Frontal cortex (tissue), 3 donors: ENCODE measurements at regions not wholly inside any gene's neighbourhood (a gene's known extent, or its start where the extent isn't known, plus 50 kb on each side); places are given as distances from the start of the nearest gene placed in this dataset.
"Not testable (repeated sequence)": the region's sequence is repeated elsewhere in the genome, so short reads cannot be mapped to it uniquely, and the experiment has no call there.

Experiments used
- DNase-seq, 2 donors: peaks; one replicate each; pipeline ENCODE4 v3.0.0; 2012; ENCODE audit warnings: low spot score in 2 of 2
- FAIRE-seq: peaks from 2 replicates; lab custom pipeline; 2012; peaks lifted over from hg19 to GRCh38; lab: Jason Lieb, UNC
- donor health status: control.
- donor health status: control.
- donor health status: control.

DNA sequence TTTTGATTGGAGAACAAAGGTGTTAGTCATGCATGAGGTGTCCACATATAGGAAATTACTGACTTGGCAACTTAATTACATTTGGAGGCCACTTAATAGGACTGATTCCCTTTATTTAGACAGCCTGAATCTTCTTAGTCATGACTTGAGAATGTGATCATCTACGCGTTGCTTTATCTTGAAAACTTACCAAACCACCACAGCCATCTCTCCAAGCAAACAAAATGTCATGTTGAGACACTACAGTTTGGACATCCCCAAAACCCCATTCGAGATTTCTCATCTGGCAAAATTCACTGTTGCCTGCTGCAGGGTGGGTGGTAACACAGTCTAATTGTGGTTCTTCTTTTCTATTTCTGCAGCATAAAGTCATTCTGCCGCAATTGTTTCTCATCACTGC, 176.5 kb upstream of the CDH5 start:
- DNase-seq = no peak

DNA sequence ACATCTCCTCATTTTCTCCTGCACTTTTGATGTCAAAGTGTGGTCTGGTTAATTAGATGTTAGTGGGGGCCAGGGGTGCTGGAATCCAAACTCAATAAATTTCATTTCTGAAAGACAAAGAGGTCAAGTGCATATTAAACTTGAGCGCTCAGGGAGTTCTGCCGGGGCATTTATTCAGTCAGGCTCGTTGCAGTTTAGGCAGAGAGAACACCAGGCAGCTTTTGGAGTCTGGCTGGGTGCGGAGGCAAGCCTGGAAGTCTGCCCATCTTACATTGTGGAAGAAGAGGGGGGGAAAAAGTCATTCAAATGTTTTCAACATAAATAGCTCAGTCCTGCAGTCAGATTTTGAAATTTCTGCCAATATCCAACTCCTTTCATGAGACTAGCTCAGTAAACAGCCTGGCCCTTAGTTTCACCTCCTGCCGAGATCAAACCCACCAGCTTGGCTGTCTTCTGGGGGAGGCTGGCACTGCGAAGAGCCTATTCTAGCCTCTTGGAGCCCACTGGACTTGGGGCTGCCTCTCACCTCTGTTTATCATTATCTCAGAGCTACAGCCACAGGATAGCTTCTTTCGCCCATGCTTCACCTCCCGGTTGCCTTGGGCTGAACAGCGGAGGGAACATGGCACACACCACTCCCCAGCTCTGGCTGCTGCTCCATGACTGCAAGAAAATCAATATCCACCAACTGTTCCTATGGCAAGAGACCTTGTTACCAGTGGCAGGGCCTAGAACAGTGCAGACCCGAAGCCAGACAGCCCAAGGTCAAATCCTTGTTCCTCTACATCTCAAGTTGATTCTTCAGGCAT, 177.4 kb upstream of the CDH5 start:
- FAIRE-seq = no peak

More for the DNA sequence above, 176.5 kb upstream of the CDH5 start:
- no peak for FAIRE-seq

DNA sequence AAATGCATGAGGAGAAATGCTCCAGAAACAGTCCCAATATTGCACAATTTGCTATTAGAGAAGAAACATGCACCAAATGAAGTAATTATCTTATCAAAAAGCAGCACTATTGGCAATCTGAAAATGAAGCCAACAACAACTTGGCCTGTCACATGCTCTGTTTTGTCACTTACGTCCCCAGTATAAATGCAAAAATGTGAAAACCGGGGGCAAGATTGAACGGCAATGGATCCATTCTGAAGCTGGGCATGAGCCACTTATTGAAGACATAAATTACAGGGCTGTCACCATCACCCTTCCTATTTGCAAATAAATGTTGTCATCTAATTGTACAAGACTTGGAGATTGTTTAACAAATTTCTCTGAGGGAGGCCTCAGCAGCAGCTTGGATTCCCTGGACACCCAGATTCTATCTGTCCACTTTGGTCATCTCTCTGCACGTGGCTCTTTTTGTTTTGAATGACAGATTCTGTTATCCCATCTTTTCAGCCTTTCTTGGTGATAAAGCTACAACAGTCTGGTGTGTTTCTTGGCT, 180.2 kb upstream of the CDH5 start:
- FAIRE-seq (no peak), DNase-seq (no peak)

More for the DNA sequence above, 177.4 kb upstream of the CDH5 start:
- no peak for DNase-seq

DNA sequence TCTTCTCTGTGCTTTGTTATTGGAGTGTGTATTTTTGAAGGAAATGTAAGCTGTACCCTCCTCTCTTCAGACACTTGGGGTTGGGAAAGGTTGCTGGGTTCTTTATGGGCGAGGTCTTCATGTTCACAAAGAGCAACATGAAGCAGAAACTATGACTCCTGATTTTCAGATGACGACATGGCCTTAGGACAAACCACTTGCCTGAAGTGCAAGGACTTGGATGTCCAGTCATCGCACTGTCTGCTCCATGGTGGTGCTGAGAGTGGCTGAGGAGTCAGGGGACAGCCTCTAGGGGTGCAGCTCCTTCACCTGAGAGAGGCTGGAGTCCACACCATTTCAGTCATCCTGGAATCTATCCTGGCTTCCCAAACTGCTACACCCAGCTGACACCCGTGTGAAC, 183.9 kb upstream of the CDH5 start:
- FAIRE-seq (no peak), DNase-seq (no peak)

DNA sequence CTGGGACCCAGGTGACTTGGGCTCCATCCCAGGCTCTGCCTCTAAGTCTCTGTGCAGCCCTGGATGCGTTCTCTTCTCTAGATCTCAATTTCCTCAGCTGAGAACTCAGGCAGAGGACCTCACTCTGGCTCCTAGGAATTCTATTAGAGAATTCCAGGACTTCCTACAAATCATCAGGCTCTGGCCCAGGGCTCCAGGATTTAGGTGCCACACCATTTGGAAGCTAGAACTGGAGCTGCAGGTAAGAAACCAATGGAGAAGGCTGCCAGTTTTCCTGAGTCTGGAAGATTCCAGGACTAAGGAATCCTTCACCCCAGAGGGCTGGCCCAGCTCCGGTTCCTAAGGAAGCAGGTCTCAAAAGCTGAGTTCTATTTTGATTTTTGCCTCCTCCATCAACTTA, 189.8 kb upstream of the CDH5 start:
- DNase-seq = no peak
- no peak for FAIRE-seq

DNA sequence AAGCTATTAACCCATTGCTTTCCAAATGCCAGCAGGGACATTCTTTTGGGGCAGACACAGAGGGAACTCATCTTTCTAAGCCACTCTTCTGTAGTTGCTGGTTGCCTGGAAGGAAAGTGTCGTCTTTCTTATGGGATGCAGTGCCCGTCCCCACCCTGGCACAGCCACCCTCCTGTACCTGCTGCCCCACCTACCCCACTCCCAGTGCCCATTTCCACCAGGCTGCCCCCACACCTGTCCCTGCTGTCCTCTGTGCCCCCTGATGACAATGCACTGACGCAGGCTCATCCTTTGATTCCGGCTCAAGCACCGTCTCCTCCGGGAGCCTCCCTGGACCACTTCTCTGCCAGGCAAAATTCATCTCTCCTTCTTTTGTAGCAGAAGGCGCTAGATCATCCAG, 190.4 kb upstream of the CDH5 start:
- DNase-seq (no peak), FAIRE-seq (no peak)

DNA sequence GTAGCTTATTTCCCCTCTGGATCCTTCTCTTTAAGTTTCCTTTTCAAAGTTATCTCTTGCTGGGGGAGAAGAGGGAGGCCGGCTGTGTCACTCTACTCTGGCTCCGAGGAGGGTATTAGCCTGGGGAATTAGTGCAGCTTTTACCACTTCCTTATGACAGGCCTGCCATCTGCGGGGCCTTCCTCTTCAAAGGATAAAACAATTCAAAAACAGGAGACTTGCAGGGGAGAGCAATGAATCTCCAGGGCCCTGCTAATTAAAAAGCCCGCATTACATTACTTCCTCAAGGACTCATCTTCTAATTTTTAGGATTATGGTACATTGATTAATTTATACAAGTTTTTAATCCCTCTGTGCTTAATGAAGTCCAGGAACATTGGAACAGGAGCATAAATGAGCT, 190.9 kb upstream of the CDH5 start:
- DNase-seq (no peak), FAIRE-seq (no peak)

DNA sequence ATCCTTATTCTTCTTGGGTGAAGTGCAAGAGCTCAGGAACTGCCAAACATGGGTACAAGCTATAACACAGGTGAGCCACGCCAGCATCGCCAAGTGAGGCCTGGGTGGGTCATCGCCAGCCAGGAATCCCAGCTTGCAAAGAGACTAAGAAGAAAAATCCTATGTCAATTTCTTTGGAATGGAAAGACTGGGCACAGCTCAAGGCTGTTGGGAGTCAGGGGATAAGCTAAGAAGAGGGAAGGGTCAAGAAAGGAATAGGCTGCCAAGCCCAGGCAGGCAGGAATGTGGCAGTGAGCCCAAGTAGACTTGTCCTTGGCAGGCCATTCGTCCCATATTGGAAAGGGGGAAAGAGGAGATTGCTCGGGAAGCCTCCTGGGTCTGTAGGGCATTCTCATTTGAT, 191.4 kb upstream of the CDH5 start:
- DNase-seq (no peak), FAIRE-seq (no peak)

DNA sequence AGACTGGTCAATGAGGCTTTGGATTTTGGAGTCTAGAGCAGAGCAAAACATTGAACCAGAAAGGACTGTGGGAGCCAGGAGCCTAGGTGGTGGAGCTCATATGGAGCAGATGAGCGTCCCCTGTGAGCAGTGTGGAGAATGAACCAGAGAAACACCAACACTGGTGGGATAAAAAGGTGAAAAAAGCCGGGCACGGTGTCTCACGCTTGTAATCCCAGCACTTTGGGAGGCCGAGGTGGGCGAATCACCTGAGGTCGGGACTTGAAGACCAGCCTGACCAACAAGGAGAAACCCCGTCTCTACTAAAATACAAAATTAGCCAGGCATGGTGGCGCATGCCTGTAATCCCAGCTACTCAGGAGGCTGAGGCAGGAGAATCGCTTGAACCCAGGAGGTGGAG, 192.7 kb upstream of the CDH5 start:
- not testable (repeated sequence) for DNase-seq, FAIRE-seq

DNA sequence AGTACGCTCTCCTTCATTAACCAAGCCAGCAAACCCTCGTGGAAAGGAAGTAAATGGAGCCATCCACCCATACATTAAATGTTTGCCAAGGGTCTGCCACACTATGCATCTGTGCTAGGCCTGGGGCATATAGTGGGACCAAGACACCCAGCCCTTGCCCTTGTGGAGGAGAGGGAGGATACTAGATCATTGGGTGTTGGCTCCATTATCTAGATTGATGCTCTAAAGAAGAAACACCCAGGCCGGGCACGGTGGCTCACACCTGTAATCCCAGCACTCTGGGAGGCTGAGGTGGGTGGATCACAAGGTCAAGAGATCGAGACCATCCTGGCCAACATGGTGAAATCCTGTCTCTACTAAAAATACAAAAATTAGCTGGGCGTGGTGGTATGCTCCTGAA, 193.3 kb upstream of the CDH5 start:
- not testable (repeated sequence) for FAIRE-seq, DNase-seq

DNA sequence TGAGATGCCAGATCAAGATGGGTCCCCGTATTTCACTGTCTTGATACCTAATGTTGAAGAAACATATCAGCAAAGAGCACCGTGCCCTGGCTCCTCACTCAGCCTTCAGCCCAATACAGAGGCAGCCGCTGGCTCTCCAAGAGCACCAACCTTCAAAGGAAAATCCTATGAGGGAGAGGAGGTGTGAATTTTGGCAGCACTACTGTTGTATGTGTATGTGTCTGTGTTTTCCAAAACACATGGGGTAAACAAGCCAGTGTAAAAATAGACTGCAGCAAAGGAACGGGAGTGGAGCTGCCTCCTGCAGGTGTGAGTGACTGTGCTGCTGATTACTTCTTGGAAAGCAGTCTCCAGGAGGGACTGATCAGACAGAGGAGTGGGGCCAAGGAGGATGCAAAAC, 194.0 kb upstream of the CDH5 start:
- no peak for DNase-seq

DNA sequence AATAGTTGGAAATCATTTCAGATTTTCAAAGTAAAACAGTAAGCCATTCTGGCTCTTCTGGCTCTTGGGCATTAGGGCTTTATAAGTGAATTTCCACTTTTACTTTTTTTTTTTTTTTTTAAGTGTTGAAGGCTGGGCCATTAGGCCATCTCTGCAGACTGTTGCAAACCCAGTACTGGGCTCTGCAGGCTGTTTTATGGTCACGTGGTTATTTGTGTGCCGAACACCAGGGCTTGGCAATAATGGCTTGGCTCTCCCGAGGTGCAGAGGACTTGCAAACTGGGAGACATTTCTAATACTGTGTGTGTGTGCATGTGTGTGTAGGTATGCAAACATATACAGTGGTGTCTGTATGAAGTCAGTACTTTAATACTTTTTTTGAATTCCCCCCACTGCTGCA, 194.9 kb upstream of the CDH5 start:
- FAIRE-seq = no peak

More for the DNA sequence above, 194.0 kb upstream of the CDH5 start:
- no peak for FAIRE-seq

DNA sequence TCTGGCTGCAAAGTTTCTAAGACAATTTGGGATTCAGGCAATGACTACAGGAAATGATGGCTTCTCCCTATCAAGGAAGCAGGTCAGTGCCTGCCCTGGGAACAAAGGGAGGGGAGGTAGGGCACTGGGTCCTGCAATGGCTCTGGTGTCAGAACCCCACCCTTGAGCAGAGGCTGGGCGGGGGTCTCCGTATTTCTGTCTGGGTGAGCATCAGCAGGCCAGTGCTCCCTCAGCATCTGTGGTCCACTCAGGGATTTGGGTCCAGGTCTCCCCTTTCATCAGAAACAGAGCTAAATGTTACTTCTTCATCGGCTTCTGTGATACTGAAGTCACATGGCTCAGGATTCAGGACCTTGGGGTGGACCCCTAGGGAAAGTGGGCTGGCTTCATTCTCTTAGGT, 195.5 kb upstream of the CDH5 start:
- DNase-seq = no peak
- FAIRE-seq = no peak

More for the DNA sequence above, 194.9 kb upstream of the CDH5 start:
- DNase-seq = no peak

DNA sequence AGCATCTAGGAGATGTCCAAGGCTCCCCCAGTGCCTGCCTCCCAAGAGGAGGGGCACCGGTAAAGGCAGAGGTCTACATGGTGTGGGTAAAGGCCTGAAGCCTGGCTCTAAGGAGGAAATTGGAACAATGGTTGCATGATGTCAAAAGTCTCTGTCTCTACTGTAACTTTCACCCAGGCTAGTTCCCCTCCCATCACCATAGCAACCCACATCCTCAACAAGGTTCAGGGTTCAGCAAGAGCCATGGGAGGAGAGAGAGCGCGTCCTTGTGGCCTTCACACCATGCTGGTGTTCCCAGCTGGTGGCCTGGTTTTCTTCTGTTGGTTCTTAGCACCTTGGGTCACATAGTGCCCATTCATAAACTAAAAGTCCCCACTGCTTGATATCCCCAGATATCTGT, 196.7 kb upstream of the CDH5 start:
- no peak for FAIRE-seq

DNA sequence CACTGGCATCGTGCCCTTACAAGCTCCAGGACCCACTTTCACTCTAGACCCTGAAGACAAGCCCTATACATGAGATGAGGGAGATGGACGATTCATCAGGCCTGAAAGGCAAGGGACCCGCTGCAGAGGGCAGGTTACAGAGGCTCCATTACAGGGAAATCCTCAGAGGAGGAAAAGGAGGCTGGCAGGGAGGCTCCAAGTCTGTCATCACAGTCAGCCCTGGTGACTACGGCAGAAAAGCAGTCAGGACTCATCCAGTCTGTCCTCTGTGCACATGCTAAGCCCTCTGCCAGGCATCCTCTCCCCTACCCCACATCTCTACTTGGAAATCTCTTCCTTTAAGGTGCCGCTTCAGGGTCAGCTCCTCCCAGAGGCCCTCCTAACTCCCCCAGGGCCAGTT, 197.7 kb upstream of the CDH5 start:
- no peak for FAIRE-seq

More for the DNA sequence above, 196.7 kb upstream of the CDH5 start:
- DNase-seq = no peak

DNA sequence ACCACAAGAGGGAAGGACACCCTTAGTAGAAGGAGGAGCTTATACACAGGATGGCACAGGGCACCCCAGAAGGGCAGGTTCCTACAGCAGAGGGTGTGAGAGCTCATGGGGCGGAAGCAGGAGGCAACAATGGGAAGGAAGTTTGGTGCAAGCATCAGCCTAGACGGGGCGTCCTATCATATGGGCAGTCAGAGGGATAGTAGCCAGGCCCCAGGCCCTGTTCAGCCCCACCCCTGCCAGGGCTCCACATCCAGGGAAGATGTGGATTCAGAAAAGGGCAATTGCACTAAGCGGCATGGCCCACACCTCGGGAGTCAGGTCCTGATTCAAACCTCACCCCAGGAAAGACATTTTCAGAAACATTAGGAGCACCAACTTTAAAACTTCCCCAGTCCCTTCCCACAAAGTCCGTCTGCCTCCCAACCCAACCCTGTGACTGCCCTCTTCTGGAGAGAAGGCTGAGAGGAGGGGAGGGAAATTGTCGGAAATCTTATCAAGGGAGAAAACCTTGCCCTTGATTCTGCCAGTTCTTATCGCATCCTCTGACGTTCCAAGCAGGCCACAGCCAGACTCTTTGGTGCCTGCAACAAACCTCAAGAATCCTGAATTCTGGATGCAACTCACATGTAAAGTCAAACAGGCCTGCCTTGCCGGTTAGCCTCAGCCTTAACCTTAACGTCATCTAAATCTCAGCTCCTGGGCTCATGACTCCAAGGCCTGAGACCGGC, 198.8 kb upstream of the CDH5 start:
- FAIRE-seq (no peak), DNase-seq (no peak)

More for the DNA sequence above, 197.7 kb upstream of the CDH5 start:
- DNase-seq = no peak

DNA sequence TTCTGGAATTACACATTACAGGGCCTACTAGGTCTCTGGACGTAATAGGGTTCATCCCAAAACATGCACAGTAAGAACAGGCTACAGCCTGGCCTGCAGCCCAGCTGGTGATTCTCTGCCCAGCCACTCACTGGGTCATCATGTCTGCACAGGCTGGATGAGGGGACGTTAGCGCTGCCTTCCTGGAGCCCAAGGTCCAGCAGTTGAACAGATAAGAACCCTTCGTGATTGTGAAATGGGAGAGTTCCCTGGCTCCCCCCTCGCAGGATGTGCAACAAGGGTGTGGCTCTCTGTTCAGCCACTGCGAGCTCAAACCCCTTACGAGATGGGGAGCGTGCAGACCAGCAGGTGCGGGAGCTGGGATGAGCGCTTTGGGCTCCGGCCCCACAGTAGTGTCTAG, 200.0 kb upstream of the CDH5 start:
- DNase-seq (no peak), FAIRE-seq (no peak)

DNA sequence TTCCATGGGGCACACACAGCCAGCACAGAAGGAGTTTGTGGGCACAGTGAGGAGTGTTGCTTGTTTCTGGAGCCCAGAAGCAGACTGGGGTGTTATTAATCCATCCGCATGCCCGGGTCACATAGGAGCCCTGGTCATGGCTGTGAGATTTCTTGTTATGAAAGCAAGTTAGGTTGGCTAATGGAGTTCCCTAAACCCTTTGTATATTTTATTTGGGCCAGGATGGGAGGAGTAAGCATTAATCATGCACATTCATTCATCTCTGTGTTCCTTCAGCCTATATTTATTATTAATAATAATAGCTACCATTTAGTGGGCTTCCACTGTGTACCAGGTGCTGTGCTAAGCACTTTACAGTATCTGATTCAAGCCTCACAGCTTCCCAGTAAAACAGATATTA, 200.6 kb upstream of the CDH5 start:
- FAIRE-seq (no peak), DNase-seq (no peak)

DNA sequence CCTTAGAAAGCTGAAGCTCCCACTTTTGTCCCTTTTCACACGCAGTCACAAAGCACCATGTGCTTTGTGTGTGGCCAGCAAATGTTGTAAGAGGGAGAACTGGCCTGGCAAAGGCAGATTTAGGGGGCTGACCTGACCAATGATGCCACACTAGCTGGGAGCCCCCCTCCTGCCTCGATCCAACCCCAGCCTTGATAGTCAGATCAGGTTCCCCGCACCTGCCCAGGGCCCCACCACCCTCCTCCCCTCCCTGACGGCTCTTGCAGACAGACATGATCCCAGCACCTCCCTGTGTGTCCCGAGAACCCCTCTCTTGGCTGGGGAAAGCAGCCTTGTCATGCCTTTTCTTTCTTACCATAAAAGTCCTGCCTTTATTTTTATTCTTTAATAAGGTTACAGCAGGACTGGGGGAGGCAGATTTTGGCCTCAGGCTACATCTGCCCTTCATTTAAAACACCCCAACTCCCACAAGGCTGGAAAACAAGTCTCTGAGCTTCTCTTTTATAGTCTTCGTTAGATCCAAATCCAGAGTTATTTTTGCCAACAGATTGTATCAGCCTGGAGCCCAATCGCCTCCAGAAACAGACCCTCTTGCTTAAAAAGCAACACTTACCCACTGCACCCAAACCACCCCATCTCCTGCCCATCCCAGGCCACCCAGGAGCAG, 201.8 kb upstream of the CDH5 start:
- no peak for DNase-seq
- no peak for FAIRE-seq

DNA sequence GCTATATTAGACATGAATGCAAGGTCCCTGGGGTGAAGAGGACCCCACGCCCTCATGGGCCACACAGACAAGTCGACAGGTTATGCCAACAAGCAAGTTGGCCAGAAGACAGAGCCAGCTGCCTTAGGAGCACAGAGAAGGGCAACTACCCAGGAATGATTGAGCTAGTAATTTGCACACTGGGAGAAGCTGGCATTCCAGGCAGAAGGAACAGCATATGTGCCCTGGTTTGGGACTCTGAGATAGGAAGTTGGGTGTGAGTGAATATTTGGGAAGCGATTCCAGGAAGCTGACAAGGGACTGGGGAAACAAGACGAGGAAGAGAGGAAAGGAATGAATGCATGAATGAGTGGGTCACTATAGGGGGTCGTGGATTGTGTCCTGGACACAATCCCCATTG, 203.7 kb upstream of the CDH5 start:
- FAIRE-seq (no peak), DNase-seq (no peak)

DNA sequence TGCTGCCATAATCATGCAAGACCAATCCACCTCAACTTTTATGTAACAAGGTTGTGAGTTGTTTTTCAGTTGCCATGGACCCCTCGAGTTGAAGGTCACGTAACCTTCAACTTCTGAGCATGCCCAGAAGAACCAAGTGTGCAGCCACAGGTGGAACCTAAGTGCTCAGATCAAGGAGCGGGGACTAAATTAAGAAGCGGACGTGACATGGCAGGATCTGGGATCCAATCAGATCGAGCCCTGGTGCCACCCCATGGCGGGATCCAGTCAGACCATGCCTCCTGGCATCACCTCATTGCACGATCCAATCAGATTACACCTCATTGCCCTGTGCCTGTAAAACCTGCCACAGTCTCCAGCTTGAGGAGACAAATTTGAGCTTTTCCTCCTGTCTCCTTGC, 204.5 kb upstream of the CDH5 start:
- no peak for FAIRE-seq
- no peak for DNase-seq
